GM19043 (cell line): ENCODE measurements at regions not wholly inside any gene's neighbourhood (a gene's known extent, or its start where the extent isn't known, plus 50 kb on each side); places are given as distances from the start of the nearest gene placed in this dataset.
A peak's percentile ranks its signal among the peaks of the same experiment; 100 is the strongest.
"Not testable (repeated sequence)": the region's sequence is repeated elsewhere in the genome, so short reads cannot be mapped to it uniquely, and the experiment has no call there.

Source experiments
- ATAC-seq: cut with Tn5 transposase; IDR thresholded peaks from one replicate; pipeline ENCODE4 v1.9.1; 2021; ENCODE audit warnings: low read depth; ENCODE audit not compliant: unreplicated experiment

- no peak for ATAC-seq
Measured at GRCh38 chr5:162752612-162753011, 684.8 kb upstream of the CCNG1 start.

DNA sequence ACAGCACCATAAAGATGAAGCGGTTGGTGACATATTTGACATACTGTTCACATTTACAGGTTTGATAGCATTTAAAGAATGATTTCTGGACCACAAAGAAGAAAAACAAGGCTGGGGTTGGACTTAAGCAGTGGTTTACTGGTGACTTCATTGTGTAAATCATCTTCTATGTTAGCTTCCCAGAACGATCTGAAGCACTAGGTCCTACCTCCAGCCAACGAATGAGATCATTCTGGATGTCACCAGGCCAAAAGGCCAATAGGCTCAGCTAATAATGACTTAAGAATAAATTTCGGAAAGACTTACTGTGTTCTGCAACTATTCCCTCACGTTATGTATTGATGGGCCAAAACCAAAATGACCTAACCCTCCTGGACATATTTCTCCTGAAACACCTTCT lies 675.3 kb upstream of the CCNG1 start:
- no peak for ATAC-seq

DNA sequence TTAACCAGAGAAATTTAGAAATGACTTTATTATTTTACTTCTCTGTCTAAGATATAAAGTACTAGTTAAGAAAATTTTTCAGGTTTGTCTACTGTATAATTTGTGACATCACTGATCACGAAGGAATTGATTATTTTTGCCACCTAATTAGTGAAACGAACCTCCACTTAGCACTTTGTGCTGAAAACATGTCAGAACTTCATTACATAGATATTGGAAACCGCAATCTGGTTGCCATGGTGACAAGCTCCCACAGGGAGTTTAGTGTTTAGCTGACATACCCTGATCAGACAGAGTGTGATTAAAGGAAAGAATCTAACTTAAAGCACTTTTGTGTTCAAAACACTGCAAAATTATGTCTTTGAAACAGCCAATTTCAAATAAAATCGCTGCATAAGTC lies 668.4 kb upstream of the CCNG1 start:
- no peak for ATAC-seq

DNA sequence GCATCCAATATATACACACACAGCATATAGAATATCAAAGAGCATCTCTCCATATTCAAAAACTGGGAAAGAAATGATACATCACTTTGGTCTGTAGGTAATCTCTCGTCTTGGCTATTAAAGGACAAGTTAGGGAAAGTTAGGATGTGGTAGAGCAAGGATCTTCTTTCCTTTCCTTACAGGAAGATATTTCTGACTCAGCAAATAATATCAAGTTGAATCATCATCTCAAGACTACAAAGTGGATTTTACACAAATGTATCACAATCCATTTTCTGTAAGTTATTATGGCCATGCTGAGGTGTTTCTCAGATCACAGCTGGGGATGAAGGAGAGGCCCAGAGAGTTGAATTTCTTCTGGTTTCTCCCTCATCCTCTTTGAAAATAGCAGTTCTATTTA lies 651.7 kb upstream of the CCNG1 start:
- no peak for ATAC-seq

DNA sequence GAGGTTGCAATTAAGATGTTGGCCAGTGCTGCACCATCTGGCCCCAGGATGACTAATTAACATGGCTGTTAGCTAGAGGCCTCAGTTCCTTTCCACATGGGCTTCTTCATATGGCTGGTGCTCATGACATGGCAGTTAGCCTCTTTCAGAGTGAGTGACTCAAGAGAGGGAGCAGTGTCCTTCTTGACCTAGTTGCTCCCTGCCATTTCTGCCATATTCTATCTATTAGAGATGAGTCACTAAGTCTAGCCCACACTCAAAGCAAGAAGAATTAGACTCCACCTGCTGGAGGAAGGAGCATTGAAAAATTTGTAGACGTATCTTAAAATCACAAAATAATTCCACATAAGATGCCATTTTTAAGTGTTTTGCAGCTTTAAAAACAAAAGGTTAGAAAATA lies 651.2 kb upstream of the CCNG1 start:
- ATAC-seq = no peak

DNA sequence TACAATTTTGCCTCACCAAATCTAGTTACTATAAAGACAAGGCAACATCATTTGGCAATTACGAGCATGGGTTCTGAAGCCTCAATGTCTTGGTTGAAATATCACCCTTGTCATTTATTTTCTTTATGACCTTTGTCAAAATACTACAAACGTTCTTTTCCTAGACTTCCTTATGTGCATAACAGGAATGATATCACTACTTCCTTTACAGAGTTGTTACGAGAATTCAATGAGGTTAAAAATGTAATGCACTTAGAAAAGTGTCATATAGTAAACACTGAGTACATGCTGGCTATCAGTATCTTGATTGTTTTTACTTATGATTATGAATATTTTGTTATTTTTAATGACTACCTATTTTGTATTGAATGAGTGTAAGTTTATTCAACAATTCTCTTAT lies 640.9 kb upstream of the CCNG1 start:
- ATAC-seq = no peak

DNA sequence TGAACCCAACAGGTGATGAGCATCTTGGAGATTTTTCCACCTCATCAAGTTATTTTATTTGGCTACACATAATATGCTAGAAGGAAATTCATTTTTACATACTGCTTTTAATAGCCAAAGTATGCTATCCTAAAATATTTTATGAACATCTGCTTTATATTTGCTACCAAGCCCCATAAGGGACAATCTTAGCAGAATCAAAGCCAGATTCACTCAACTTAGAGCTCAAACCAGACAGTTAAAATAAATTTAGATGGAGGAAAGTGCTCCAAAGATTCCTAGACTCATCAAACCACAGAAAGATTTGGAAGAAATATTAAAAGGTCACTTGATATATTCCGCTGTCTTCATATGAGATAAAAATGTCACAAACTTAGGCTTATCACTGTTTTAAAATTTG lies 637.1 kb upstream of the CCNG1 start:
- ATAC-seq = no peak

DNA sequence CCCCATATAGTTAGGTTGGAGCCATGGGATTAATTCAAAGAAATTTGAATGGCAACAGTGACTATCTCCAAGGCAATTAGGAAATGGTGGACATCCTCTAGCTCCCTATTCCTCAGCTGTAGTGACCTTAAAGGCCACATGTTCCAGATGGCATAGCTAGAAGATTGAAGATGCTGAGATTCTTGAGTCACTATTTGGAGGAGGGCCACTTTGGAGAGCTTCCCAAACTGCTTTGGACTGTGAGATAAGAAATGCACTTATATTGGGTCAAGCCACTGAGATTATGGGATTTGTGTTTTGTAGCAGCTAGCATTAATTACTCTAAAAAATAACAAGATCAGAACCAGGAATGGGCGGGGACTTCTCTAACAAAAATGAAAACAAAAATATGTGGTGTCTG lies 636.2 kb upstream of the CCNG1 start:
- no peak for ATAC-seq

DNA sequence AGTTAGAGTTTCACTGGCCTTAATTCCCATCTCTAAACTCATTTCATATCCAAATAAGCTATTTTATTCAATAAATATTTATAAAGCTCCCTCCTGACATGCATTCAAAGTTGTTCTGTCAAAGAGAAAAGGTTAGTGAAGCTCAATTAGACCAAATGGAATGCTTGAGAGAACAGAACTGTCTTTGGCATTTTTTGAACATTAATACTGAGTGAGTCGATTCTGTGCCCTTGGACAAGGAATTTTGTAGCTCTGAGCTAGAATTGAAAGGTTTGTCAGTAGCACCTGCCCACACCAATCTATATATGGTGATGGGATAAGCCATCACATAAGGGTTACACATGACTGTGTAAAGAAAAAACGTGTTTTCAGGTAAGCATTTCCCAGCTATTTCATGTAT lies 631.2 kb upstream of the CCNG1 start:
- no peak for ATAC-seq

GRCh38 chr5:162811071-162811470 lies 626.3 kb upstream of the CCNG1 start:
- ATAC-seq = no peak

- no peak for ATAC-seq
Measured at GRCh38 chr5:162816816-162817215, 620.6 kb upstream of the CCNG1 start.

DNA sequence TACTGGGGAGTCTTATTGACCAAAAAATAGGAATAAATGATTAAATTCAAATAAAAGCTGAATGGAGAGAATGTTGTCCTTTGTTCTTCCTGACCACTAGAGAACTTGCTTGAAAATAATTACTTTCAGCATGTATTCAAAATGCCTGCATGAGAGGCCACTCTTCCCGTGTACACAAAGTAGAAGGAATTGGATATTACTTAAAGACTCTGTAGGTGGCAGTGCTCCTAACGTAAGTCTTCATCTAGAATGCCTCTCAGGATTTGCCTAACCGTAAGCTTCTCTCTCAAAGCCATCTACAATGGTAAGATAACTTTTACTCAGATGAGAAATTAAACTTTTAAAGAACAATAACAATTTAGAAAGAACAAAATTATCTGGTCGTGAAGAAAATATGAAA lies 620.0 kb upstream of the CCNG1 start:
- ATAC-seq = no peak

GRCh38 chr5:162821664-162822063 lies 615.7 kb upstream of the CCNG1 start:
- not testable (repeated sequence) for ATAC-seq

DNA sequence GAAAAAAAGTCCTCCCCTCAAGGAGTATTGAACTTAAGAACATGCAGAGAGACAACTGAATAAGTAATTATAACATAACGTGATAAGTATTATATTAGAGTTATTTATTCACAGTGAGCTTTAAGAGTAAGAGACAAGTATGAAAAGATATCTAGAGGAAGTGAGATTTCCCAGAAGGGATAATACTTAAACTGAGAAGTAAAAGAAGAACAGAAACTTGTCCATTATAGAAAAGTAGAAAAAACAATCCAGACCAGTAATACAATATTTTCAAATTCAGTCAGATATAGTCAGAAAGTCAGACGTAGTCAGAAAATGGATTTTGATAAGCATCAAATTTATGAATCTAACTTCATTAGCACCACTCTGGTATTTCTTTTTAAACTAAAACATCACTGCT lies 613.0 kb upstream of the CCNG1 start:
- peak; percentile 89 for ATAC-seq

GRCh38 chr5:162837155-162837554 lies 600.2 kb upstream of the CCNG1 start:
- no peak for ATAC-seq

DNA sequence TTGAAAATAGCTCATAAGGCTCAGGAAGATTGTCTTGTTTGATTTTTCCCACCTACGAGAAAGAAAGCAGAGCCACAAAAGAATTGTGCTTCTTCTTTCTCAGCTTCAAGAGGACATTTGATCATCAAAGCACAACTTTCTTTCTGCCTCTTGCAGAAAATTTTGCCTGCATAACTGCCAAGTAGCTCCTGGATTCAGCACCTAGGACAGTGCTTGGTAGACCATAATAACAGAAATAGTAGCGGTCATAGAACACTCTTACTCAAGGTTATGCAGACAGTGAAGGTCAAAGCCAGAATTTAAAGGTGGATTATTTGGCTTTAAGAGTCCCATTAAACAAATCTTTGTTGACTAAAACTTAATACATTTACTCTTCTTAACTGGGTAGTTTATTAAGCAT lies 594.7 kb upstream of the CCNG1 start:
- ATAC-seq = no peak

DNA sequence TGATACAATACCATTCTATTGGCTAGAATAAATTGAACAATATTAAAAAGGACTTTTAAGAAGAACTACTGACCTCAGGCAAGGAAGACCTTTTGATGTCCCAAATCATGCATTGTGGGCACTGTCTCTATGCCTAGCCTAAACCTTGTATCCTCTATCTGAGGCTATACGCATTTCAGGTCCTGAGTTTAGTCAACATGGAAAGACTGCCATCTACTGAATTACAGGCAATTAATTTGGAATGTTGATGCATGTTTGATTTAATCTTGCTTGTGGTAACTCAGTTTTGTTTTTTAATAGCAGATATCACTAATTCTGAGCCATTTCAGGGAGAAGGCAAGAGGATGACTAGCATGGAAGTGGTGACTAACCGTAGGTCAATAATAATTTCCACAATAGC lies 585.3 kb upstream of the CCNG1 start:
- ATAC-seq = no peak

DNA sequence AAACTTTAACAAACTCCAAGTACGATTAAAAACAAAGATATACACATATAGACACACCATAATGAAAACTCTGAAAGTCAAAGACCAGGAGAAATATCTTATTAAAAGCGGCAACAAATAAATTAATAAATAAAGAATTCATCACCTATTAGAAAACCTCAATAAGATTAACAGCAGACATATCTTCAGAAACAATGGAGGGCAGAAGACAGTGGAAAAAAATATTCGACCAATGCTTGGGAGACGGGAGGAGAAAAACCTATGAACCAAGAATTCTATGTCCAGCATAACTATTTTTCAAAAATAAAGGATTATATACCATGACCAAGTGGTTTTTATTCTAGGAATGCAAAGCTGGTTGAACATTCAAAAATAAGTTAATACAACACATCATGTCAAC lies 578.6 kb upstream of the CCNG1 start:
- ATAC-seq = no peak

DNA sequence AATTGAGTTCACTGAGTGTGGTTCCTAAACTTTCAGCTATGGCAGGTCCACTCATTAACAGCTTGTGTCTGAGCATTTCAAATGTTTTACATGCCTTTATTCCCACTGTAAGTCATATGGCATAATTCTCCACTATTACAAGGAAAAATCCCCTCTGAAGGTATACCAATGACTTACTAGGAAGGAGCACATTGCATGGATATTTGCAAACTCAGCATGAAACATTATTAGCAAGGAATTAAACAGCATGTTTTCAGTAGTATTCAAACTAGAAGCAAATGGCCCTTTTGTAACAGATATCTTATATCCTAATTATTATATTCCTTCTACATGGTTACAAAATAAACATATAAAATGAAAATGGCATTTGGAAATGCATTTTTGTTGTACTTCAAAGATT lies 566.4 kb upstream of the CCNG1 start:
- no peak for ATAC-seq

DNA sequence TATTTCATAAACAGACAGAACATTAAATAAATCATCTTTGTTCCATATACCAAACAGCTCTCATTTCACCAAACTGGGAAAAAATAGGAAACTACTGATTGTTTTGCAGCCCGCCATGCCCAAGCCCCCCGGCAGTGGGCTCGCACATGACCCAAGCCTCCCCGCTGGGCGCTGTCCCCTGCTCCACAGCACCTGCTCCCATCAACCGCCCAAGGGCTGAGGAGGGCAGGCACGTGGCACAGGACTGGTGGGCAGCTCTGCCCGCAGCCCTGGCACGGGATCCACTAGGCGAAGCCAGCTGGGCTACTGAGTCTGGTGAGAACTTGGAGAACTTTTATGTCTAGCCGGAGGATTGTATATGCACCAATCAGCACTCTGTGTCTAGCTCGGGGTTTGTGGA lies 554.8 kb upstream of the CCNG1 start:
- no peak for ATAC-seq

- ATAC-seq = no peak
Measured at GRCh38 chr5:162886717-162887116, 550.7 kb upstream of the CCNG1 start.

DNA sequence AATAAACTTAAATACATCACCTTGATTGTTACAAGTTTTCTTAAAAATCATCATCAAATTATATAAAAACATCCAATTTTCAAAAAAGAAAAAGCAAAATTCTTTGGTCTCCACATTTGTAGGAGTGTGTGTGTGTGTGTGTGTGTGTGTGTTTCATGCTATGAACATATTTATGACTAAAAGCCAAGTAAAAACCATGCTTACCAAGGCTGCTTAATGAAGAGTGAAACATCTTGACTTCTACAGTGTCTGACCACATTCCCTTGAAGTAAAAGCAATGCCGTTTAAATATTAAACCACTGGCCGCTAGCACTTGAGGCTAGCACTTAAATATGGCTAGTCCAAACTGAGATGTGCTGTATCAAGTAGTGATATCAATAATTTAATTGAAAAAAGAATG lies 549.1 kb upstream of the CCNG1 start:
- no peak for ATAC-seq

DNA sequence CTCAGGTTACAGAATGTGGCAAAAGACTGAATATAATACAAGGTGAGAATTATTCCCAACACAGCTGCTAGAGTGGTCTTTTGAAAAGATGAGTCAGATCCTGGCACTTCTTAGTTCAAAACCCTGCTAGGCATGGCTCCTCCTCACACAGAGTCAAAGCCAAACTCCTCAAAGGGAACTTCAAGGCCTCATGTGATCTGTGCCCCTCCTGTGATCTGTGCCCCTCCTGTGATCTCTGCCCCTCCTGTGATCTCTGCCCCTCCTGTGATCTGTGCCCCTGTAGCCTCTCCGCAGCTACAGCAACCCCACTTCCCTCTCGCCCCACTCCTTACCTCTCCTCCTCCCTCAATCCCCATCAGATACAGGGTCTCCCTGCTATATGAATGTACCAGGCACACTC lies 525.5 kb upstream of the CCNG1 start:
- no peak for ATAC-seq

- ATAC-seq = no peak
Measured at GRCh38 chr5:162916368-162916767, 521.0 kb upstream of the CCNG1 start.
